Mucosa of descending colon (tissue), 3 donors: ENCODE measurements at regions not wholly inside any gene's neighbourhood (a gene's known extent, or its start where the extent isn't known, plus 50 kb on each side); places are given as distances from the start of the nearest gene placed in this dataset.

Experiments used
- ATAC-seq: fragments of 200-7000 bp; cut with Tn5 transposase; one replicate; pipeline ENCODE4 v1.9.1; 2020; ENCODE audit warnings: mild to moderate bottlenecking, moderate library complexity
- DNase-seq, 3 donors: peaks; one replicate each; pipeline ENCODE4 v3.0.0-alpha.2; 2020
- H3K36me3 ChIP-seq: fragments of 200-600 bp; one replicate; pipeline ENCODE4 v1.8.0; 2021; ENCODE audit warnings: low read depth, mild to moderate bottlenecking
- H3K4me1 ChIP-seq: fragments of 200-600 bp; one replicate; pipeline ENCODE4 v1.8.0; 2021; ENCODE audit warnings: low read depth, mild to moderate bottlenecking
- H3K4me3 ChIP-seq: fragments of 200-600 bp; one replicate; pipeline ENCODE4 v1.8.0; 2021; ENCODE audit warnings: mild to moderate bottlenecking
- H3K9me3 ChIP-seq: fragments of 200-600 bp; one replicate; pipeline ENCODE4 v1.8.0; 2021; ENCODE audit warnings: mild to moderate bottlenecking
- intact Hi-C, 2 donors: fragments of 100-400 bp; cut with DNase I in 1 of 2; cut with micrococcal nuclease in 1 of 2; formaldehyde crosslinking; loops; one replicate each; pipeline versions ENCODE4 v1.11.0 to v1.11.1; 2022; cut with DNase I, micrococcal nuclease
- TF ChIP-seq, protein P1 (sequence below): fragments of 200-600 bp; IDR thresholded peaks from one replicate; pipeline ENCODE4 v1.8.0; 2022; ENCODE audit warnings: antibody characterized with exemption, mild to moderate bottlenecking
- donor health status: DM: no; HTN: no; CAD: no; lungs with moderate emphysema.
- donor health status: DM: no; HTN: no; CAD: no.
- donor health status: DM: no; HTN: yes; CAD: no.

- TF ChIP-seq, protein P1, sequence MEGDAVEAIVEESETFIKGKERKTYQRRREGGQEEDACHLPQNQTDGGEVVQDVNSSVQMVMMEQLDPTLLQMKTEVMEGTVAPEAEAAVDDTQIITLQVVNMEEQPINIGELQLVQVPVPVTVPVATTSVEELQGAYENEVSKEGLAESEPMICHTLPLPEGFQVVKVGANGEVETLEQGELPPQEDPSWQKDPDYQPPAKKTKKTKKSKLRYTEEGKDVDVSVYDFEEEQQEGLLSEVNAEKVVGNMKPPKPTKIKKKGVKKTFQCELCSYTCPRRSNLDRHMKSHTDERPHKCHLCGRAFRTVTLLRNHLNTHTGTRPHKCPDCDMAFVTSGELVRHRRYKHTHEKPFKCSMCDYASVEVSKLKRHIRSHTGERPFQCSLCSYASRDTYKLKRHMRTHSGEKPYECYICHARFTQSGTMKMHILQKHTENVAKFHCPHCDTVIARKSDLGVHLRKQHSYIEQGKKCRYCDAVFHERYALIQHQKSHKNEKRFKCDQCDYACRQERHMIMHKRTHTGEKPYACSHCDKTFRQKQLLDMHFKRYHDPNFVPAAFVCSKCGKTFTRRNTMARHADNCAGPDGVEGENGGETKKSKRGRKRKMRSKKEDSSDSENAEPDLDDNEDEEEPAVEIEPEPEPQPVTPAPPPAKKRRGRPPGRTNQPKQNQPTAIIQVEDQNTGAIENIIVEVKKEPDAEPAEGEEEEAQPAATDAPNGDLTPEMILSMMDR = no peak
- no peaks in the 10 kb centered on the region for H3K9me3 ChIP-seq
- DNase-seq (peak in 1 of 3 donors; percentile 5), ATAC-seq (no peak)
- no peaks in the 10 kb centered on the region for H3K4me1 ChIP-seq
- H3K4me3 ChIP-seq = no peak overlapping the region
- H3K36me3 ChIP-seq = no peaks in the 10 kb centered on the region
- intact Hi-C loops = no loop called here
Observed at GRCh38 chr5:167261309-167262100, 1029.9 kb upstream of the WWC1 start.

GRCh38 chr5:167263185-167263584 lies 1028.3 kb upstream of the WWC1 start:
- intact Hi-C loops = no loop called here
- no peaks in the 10 kb centered on the region for H3K9me3 ChIP-seq
- DNase-seq (no peak), ATAC-seq (no peak)
- no peaks in the 10 kb centered on the region for H3K4me1 ChIP-seq
- TF ChIP-seq, protein P1 = no peak
- H3K4me3 ChIP-seq = no peak overlapping the region
- H3K36me3 ChIP-seq = no peaks in the 10 kb centered on the region

GRCh38 chr5:167264348-167264747 lies 1027.1 kb upstream of the WWC1 start:
- intact Hi-C loops = no loop called here
- TF ChIP-seq, protein P1 = no peak
- no peak for DNase-seq

GRCh38 chr5:167268337-167268736 lies 1023.1 kb upstream of the WWC1 start:
- TF ChIP-seq, protein P1 = no peak
- DNase-seq (no peak), ATAC-seq (no peak)
- Histone ChIP-seq H3K36me3 (no peaks in the 10 kb centered on the region), H3K4me3 (no peak overlapping the region), H3K9me3 (no peaks in the 10 kb centered on the region), H3K4me1 (no peaks in the 10 kb centered on the region)
- intact Hi-C loops = no loop called here

More at GRCh38 chr5:167264348-167264747, 1027.1 kb upstream of the WWC1 start:
- H3K4me1 ChIP-seq = no peaks in the 10 kb centered on the region
- H3K9me3 ChIP-seq = no peaks in the 10 kb centered on the region
- H3K36me3 ChIP-seq = no peaks in the 10 kb centered on the region
- no peak overlapping the region for H3K4me3 ChIP-seq
- no peak for ATAC-seq

DNA sequence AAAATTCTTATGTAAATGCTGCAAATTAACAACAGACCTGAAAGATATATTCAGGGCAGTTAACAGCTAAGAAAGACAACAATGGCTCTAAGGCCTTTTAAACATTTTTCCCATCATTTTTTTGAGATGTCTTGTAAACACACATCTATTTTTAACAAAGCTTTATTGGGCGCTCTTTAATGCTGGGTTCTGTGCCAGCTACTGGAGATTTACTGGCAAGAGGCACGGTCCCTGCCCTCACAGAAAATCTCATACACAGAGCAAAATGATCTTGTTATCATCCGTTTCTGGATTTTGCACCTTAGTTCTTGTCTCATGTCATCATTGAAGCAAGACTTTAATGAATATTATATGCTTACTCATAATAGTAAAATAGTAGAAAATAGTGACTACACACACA lies 1022.3 kb upstream of the WWC1 start:
- ATAC-seq = no peak
- H3K9me3 ChIP-seq = no peaks in the 10 kb centered on the region
- no peaks in the 10 kb centered on the region for H3K36me3 ChIP-seq
- H3K4me1 ChIP-seq = no peaks in the 10 kb centered on the region
- H3K4me3 ChIP-seq = no peak overlapping the region
- no peak for DNase-seq
- TF ChIP-seq, protein P1 = no peak
- intact Hi-C loops = no loop called here
